Esophagus squamous epithelium (tissue), 4 donors: ENCODE measurements at regions not wholly inside any gene's neighbourhood (a gene's known extent, or its start where the extent isn't known, plus 50 kb on each side); places are given as distances from the start of the nearest gene placed in this dataset.

Source experiments
- POLR2A ChIP-seq, 4 donors: fragments of 450-650 bp; IDR thresholded peaks; one replicate each; pipeline ENCODE4 v1.6.1; 2017; ENCODE audit warnings: antibody characterized with exemption in 4 of 4, mild to moderate bottlenecking in 4 of 4, moderate library complexity in 3 of 4
- TF ChIP-seq, protein P1 (sequence below), 6 experiments: fragments of 450-650 bp in 4 of 6; fragments of 200-600 bp in 2 of 6; sonication (generic) in 2 of 6; IDR thresholded peaks; one replicate each; pipeline ENCODE4 v1.5.1; 2016 to 2019; ENCODE audit warnings: antibody characterized with exemption in 6 of 6, mild to moderate bottlenecking in 4 of 6, moderate library complexity in 4 of 6

DNA sequence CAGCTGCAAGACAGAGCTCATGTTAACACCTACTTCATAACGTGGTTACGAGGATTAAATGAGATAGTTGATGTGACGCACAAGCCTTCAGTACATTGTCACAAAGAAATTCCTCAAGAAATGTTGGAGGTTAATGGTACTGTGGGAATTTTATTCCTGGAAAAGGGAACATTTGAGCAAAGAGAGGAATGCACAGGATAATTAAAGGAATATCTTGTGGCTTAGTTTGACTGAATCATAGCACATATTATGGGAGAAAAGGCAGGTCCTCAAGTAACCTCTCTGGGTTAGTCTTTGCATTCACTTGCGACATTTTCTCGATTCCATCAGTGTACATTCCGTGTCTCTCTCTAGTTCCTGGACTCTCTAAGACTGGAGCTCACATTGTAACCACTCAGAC lies 300.2 kb upstream of the DUSP10 start:
- no peak for TF ChIP-seq POLR2A (IDR thresholded peaks at IDR 0.05)
- TF ChIP-seq, protein P1, sequence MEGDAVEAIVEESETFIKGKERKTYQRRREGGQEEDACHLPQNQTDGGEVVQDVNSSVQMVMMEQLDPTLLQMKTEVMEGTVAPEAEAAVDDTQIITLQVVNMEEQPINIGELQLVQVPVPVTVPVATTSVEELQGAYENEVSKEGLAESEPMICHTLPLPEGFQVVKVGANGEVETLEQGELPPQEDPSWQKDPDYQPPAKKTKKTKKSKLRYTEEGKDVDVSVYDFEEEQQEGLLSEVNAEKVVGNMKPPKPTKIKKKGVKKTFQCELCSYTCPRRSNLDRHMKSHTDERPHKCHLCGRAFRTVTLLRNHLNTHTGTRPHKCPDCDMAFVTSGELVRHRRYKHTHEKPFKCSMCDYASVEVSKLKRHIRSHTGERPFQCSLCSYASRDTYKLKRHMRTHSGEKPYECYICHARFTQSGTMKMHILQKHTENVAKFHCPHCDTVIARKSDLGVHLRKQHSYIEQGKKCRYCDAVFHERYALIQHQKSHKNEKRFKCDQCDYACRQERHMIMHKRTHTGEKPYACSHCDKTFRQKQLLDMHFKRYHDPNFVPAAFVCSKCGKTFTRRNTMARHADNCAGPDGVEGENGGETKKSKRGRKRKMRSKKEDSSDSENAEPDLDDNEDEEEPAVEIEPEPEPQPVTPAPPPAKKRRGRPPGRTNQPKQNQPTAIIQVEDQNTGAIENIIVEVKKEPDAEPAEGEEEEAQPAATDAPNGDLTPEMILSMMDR (IDR thresholded peaks at IDR 0.05) = no peak
